ENCODE measurements at regions not wholly inside any gene's neighbourhood (a gene's known extent, or its start where the extent isn't known, plus 50 kb on each side); places are given as distances from the start of the nearest gene placed in this dataset.
A peak's percentile ranks its signal among the peaks of the same experiment; 100 is the strongest.

- TF ChIP-seq CTCF (IDR thresholded peaks at IDR 0.05; ENCODE audit: borderline replicate concordance, extremely low read depth, low read length, poor library complexity, severe bottlenecking): peak; percentile 79
- TF ChIP-seq EZH2 (IDR thresholded peaks at IDR 0.05; ENCODE audit: borderline replicate concordance, low read depth, low read length, severe bottlenecking): no peak
Observed at GRCh38 chr18:30280861-30281470, 761.6 kb downstream of the DSC3 start.
